H9 (cell line): ENCODE measurements at regions not wholly inside any gene's neighbourhood (a gene's known extent, or its start where the extent isn't known, plus 50 kb on each side); places are given as distances from the start of the nearest gene placed in this dataset.

Experiments used
- DNase-seq: peaks from one replicate; pipeline ENCODE4 v3.0.0-alpha.2; 2017
- H2AFZ ChIP-seq: one replicate; pipeline ENCODE4 v1.6.1; 2013; ENCODE audit warnings: mild to moderate bottlenecking, low read length, control low read depth, moderate library complexity
- H2AK5ac ChIP-seq: 2 replicates; pipeline ENCODE4 v1.6.1; 2013; ENCODE audit warnings: low read length, control low read depth, mixed read lengths; ENCODE audit not compliant: insufficient read length
- H2BK120ac ChIP-seq: one replicate; pipeline ENCODE4 v1.6.1; 2013; ENCODE audit warnings: low read depth, mild to moderate bottlenecking, low read length, control low read depth, inconsistent platforms; ENCODE audit not compliant: poor library complexity, severe bottlenecking
- H2BK12ac ChIP-seq: 2 replicates; pipeline ENCODE4 v1.6.1; 2013; ENCODE audit warnings: low read length, control low read depth, mixed read lengths, low read depth; ENCODE audit not compliant: insufficient read length
- H2BK15ac ChIP-seq: 2 replicates; pipeline ENCODE4 v1.6.1; 2013; ENCODE audit warnings: low read depth, low read length, control low read depth
- H2BK20ac ChIP-seq: one replicate; pipeline ENCODE4 v1.6.1; 2013; ENCODE audit warnings: low read depth, mild to moderate bottlenecking, low read length, control low read depth, inconsistent platforms; ENCODE audit not compliant: poor library complexity, severe bottlenecking
- H2BK5ac ChIP-seq: 2 replicates; pipeline ENCODE4 v1.6.1; 2013; ENCODE audit warnings: low read length, control low read depth, mixed read lengths; ENCODE audit not compliant: insufficient read length
- H3K14ac ChIP-seq: 2 replicates; pipeline ENCODE4 v1.6.1; 2013; ENCODE audit warnings: low read length, control low read depth; ENCODE audit not compliant: insufficient read depth
- H3K18ac ChIP-seq: 2 replicates; pipeline ENCODE4 v1.6.1; 2013; ENCODE audit warnings: low read depth, mild to moderate bottlenecking, mixed read lengths, low read length, control low read depth; ENCODE audit not compliant: insufficient read length
- H3K23ac ChIP-seq: 2 replicates; pipeline ENCODE4 v1.6.1; 2013; ENCODE audit warnings: low read length, control low read depth, mixed read lengths, low read depth; ENCODE audit not compliant: insufficient read length
- H3K23me2 ChIP-seq: 2 replicates; pipeline ENCODE4 v1.6.1; 2013; ENCODE audit warnings: low read depth, mild to moderate bottlenecking, mixed read lengths, low read length, control low read depth; ENCODE audit not compliant: insufficient read length, poor library complexity, severe bottlenecking
- H3K27ac ChIP-seq: 2 replicates; pipeline ENCODE4 v1.5.1; 2013; ENCODE audit warnings: low read length, control low read depth, mixed read lengths, low read depth; ENCODE audit not compliant: insufficient read length
- H3K27me3 ChIP-seq: 2 replicates; pipeline ENCODE4 v1.6.1; 2013; ENCODE audit warnings: low read length, control low read depth, inconsistent platforms; ENCODE audit not compliant: insufficient read depth
- H3K4ac ChIP-seq: 2 replicates; pipeline ENCODE4 v1.6.1; 2013; ENCODE audit warnings: low read depth, mild to moderate bottlenecking, control low read depth, inconsistent platforms, low read length, moderate library complexity
- H3K4me1 ChIP-seq: 2 replicates; pipeline ENCODE4 v1.6.1; 2013; ENCODE audit warnings: low read length, control low read depth, inconsistent platforms; ENCODE audit not compliant: insufficient read depth
- H3K4me2 ChIP-seq: 2 replicates; pipeline ENCODE4 v1.6.1; 2013; ENCODE audit warnings: low read length, control low read depth, mixed read lengths; ENCODE audit not compliant: insufficient read length, insufficient read depth
- H3K56ac ChIP-seq: 2 replicates; pipeline ENCODE4 v1.6.1; 2013; ENCODE audit warnings: low read depth, mild to moderate bottlenecking, mixed read lengths, low read length, control low read depth; ENCODE audit not compliant: insufficient read length
- H3K79me1 ChIP-seq: 2 replicates; pipeline ENCODE4 v1.6.1; 2013; ENCODE audit warnings: low read depth, mild to moderate bottlenecking, moderate library complexity, low read length, control low read depth, inconsistent platforms; ENCODE audit not compliant: insufficient read depth, poor library complexity, severe bottlenecking
- H3K79me2 ChIP-seq: 2 replicates; pipeline ENCODE4 v1.6.1; 2013; ENCODE audit warnings: low read length, control low read depth, inconsistent platforms; ENCODE audit not compliant: insufficient read depth
- H3K9ac ChIP-seq: 2 replicates; pipeline ENCODE4 v1.6.1; 2013; ENCODE audit warnings: low read length, control low read depth, mixed read lengths; ENCODE audit not compliant: insufficient read length; ENCODE audit errors: extremely low read depth
- H3K9me3 ChIP-seq: one replicate; pipeline ENCODE4 v1.6.1; 2013; ENCODE audit warnings: low read depth, low read length, inconsistent platforms; ENCODE audit not compliant: control insufficient read depth
- H3T11ph ChIP-seq: one replicate; pipeline ENCODE4 v1.6.1; 2013; ENCODE audit warnings: mild to moderate bottlenecking, low read length, control low read depth, inconsistent platforms
- H4K20me1 ChIP-seq: one replicate; pipeline ENCODE4 v1.6.1; 2013; ENCODE audit not compliant: control insufficient read depth, insufficient read length, insufficient read depth
- H4K5ac ChIP-seq: 2 replicates; pipeline ENCODE4 v1.6.1; 2013; ENCODE audit warnings: low read depth, mild to moderate bottlenecking, mixed read lengths, low read length, control low read depth; ENCODE audit not compliant: insufficient read length
- H4K8ac ChIP-seq: replicated peaks from 2 replicates; pipeline ENCODE4 v1.6.1; 2013; ENCODE audit warnings: low read length, control low read depth, mixed read lengths, low read depth; ENCODE audit not compliant: insufficient read length
- H4K91ac ChIP-seq: 2 replicates; pipeline ENCODE4 v1.6.1; 2013; ENCODE audit warnings: low read depth, mild to moderate bottlenecking, moderate library complexity, mixed read lengths, low read length, control low read depth; ENCODE audit not compliant: insufficient read length
- H3K27ac Mint-ChIP-seq, 3 experiments: 2 replicates in 2 of 3; 3 replicates in 1 of 3; pipeline ENCODE4 v1.8.0; 2020 to 2021; ENCODE audit warnings: mixed read lengths in 3 of 3, mild to moderate bottlenecking in 1 of 3, moderate library complexity in 1 of 3
- H3K27me3 Mint-ChIP-seq: 2 replicates; pipeline ENCODE4 v1.8.0; 2021; ENCODE audit warnings: low read depth, mild to moderate bottlenecking, moderate library complexity, mixed read lengths
- H3K36me3 Mint-ChIP-seq, 3 experiments: 2 replicates in 2 of 3; 3 replicates in 1 of 3; pipeline ENCODE4 v1.8.0; 2020 to 2021; ENCODE audit warnings: low read depth in 3 of 3, mixed read lengths in 3 of 3; ENCODE audit not compliant: insufficient read depth in 1 of 3
- H3K4me1 Mint-ChIP-seq, 2 experiments: 2 replicates each; pipeline ENCODE4 v1.8.0; 2020; ENCODE audit warnings: mixed read lengths in 2 of 2
- H3K4me3 Mint-ChIP-seq, 2 experiments: 2 replicates in 1 of 2; 3 replicates in 1 of 2; pipeline ENCODE4 v1.8.0; 2020 to 2021; ENCODE audit warnings: mild to moderate bottlenecking in 2 of 2, mixed read lengths in 2 of 2, moderate library complexity in 1 of 2
- H3K9me3 Mint-ChIP-seq, 2 experiments: 2 replicates in 1 of 2; 3 replicates in 1 of 2; pipeline ENCODE4 v1.8.0; 2020; ENCODE audit warnings: mild to moderate bottlenecking in 2 of 2, mixed read lengths in 2 of 2, moderate library complexity in 1 of 2
- CTCF ChIP-seq: fragments of 200-600 bp; sonication (generic); conservative IDR thresholded peaks from 3 replicates; pipeline ENCODE4 v1.8.0; 2021; ENCODE audit warnings: antibody characterized with exemption, mild to moderate bottlenecking
- WGBS: extraction: QIAGEN DNeasy Blood & Tissue Kit; methylation state at CpG from one replicate; pipeline ENCODE4 v1.1.7; 2013; ENCODE audit warnings: missing lambda C conversion rate, low lambda C conversion rate, mixed read lengths; ENCODE audit not compliant: insufficient read length; ENCODE audit errors: extremely low coverage; 5-methylcytosine and 5-hydroxymethylcytosine counted together

GRCh38 chr3:35528728-35529127 is 110.6 kb upstream of the ARPP21 start:
- H2BK20ac ChIP-seq = no peak overlapping the region
- H3K23me2 ChIP-seq = no peaks in the 10 kb centered on the region
- no peak overlapping the region for H3K27ac ChIP-seq
- H3K4me1 ChIP-seq = no peaks in the 10 kb centered on the region
- H3K4me1 Mint-ChIP-seq = peaks cover 0 to 3% of the 10 kb centered on the region in 2 experiments; a peak in 2 of 4 replicates
- H3K4me3 Mint-ChIP-seq = no peak overlapping the region
- no peak overlapping the region for H3K14ac ChIP-seq
- DNase-seq = no peak
- no peak overlapping the region for H2AK5ac ChIP-seq
- TF ChIP-seq CTCF = no peak
- no peak overlapping the region for H2BK120ac ChIP-seq
- no peak overlapping the region for H3K9ac ChIP-seq
- no peaks in the 10 kb centered on the region for H3K9me3 ChIP-seq
- no CpG with 5 or more reads among the region's 6 CpGs for WGBS
- H3K9me3 Mint-ChIP-seq = no peaks in the 10 kb centered on the region
- H3K4ac ChIP-seq = no peak overlapping the region
- H3K79me1 ChIP-seq = no peaks in the 10 kb centered on the region
- H2AFZ ChIP-seq = no peak overlapping the region
- H3K4me2 ChIP-seq = no peak overlapping the region
- H3K79me2 ChIP-seq = no peaks in the 10 kb centered on the region
- H4K5ac ChIP-seq = no peak overlapping the region
- no peak overlapping the region for H4K8ac ChIP-seq
- H2BK15ac ChIP-seq = no peak overlapping the region
- H3K27me3 Mint-ChIP-seq = no peaks in the 10 kb centered on the region
- H4K20me1 ChIP-seq = no peaks in the 10 kb centered on the region
- no peak overlapping the region for H3K23ac ChIP-seq
- no peak overlapping the region for H2BK12ac ChIP-seq
- H3T11ph ChIP-seq = no peak overlapping the region
- no peak overlapping the region for H3K18ac ChIP-seq
- H2BK5ac ChIP-seq = no peak overlapping the region
- H3K27ac Mint-ChIP-seq = no peak overlapping the region
- no peaks in the 10 kb centered on the region for H3K36me3 Mint-ChIP-seq
- no peak overlapping the region for H4K91ac ChIP-seq
- H3K56ac ChIP-seq = no peak overlapping the region
- H3K27me3 ChIP-seq = no peaks in the 10 kb centered on the region
